ENCODE measurements at regions not wholly inside any gene's neighbourhood (a gene's known extent, or its start where the extent isn't known, plus 50 kb on each side); places are given as distances from the start of the nearest gene placed in this dataset.
"Not testable (repeated sequence)": the region's sequence is repeated elsewhere in the genome, so short reads cannot be mapped to it uniquely, and the experiment has no call there.

- DNase-seq, result no peak
These were observed 51.3 kb upstream of the EGFL6 start for GRCh38 chrX:13518126-13518525.

DNA sequence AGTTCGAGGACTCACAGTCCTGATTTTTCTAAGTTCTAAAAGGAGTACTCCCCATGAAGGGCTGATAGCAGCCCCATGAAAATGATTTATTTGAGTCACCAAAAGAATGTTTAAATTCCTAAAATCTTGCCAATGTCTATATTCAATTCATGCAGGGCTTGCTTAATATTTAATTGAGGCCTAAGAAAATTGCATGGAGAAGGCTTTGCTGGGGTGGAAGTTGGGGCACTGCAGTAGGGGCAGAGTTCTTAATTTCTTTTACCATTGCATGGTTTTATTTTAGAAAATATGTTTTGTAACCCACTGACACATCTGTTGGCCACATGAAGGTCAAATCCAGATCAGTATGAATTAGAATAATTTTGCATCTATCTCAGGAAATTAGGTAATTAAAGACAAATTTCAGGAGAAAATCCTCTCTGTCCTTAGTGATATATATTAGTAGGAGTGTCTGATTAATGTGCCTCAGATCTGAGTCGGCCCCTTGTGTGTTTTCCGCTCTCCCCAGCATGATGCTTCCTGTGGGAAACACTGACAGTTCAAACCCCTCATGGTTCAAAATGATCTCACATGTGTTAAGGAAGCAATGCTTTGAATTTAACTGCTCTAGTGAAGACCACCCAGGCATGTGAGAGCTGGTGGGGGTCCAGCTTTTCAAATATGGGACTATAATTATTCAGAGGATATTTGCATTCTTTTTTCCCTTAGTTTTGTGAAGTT, 54.0 kb upstream of the EGFL6 start:
- DNase-seq, result no peak

DNA sequence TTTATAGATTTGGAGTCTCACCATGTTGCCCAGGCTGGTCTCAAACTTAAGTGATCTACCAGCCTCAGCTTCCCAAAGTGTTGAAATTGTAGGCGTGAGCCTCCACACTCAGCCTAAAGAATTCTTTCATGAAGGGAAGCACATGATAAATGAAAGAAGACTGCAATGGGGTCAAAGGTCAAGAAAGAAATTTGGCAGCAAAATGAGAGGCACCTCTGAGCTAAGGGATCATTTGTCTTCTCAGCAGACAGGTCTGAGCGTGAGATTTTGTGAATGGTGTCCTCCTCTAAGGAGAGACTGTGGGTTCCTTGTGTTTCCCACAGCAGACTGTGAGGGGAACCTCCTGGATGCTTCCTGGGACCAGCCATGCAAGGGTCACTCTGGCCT, 57.5 kb upstream of the EGFL6 start:
- no peak for DNase-seq

GRCh38 chrX:13511241-13511943, 58.0 kb upstream of the EGFL6 start:
- no peak for DNase-seq

DNA sequence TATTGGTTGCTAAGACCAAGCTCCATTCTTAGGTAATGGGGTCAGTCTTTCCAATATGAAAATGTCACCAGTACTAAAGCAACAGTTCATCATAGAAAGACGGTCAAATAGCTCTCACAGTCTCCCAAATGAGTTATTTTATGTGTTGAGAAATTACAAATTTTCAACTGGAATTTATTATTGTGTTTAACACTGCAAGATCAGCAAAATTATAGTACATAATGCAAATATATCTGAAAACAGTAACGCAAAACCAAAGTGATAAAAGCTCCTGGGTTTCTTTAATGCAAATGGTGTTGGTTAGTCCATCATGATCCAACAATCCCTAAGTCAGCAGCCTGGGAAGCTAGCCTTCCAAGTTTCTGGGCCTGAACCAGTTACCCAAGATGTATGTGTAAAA, 61.5 kb upstream of the EGFL6 start:
- DNase-seq, result no peak

- peak; percentile 23 to 41 for DNase-seq
These were observed 62.8 kb upstream of the EGFL6 start for GRCh38 chrX:13506574-13506973.

DNA sequence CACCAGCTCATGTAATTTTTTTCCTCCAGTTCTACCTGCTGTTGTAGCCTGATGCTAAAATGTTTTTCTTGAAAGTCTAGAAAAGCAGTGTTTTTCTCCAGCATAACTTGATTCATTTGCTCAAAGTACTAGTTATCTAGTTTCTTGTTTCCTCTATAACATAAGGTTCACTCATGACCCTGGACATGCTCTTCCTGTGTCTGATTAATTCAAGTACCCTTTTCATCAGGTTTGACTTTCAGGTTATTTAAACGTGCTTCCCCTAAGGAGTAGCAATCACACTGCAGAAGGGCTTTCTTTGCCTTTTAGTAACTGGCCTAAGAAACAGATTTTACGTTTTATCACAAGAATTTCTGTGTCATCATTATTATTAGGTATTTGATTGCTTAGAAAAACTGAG, 66.8 kb upstream of the EGFL6 start:
- DNase-seq, result no peak

DNA sequence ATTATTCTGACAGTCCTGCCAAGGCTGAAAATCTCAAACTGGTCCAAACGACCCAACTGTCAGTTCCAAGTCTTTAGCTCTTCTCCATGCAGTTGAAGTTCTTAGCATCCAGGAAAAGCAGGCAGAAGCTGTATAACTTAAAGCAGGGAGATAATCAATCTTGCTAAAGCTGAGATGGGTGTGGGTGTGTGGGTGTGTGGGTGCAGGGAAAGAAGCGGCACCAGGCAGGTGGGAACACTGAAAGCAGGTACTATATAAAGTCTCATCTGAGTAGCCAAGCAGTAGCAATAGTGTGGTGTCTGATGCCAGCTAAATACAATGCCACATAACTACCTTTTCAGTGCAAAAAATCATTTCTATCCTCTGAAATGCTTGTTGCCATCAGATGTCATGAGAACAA, 69.7 kb upstream of the EGFL6 start:
- no peak for DNase-seq

DNA sequence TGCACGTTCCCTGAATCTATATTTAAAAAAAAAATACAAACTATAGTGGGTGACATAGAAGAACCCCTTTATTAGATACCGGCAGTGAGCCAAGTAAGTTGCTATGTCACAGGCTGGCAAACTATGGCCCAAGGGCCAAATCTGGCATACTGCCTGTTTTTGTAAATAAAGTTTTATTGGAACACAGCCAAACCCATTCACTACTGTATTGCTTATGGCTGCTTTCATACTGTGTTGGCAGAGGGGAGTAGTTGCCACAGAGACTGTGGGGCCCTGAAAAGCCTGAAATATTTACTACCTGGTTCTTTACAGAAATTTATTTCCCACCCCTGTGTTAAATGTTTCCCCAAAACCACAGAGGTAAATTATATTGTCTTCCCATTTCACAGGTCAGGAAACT, 71.2 kb upstream of the EGFL6 start:
- DNase-seq, result no peak

DNA sequence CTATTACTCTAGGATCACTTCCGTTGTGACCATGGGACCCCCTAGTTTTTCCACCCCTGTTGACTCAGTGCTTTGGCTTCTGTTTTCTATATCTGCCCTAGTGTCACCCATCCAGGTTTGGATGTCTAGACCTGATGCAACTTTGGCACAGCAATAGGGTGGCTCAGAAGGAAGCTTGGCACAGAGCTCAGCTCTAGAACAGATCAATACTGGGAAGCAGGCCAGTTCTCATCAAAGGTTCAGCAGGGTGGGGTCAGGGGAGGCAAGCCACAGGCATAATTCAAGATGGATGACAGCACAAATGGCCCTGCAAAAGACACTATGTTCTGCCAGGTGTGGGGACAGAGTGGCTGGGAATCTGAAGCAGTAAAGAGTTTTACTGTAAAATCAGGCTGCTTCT, 74.2 kb upstream of the EGFL6 start:
- no peak for DNase-seq

GRCh38 chrX:13494562-13494961, 74.8 kb upstream of the EGFL6 start:
- no peak for DNase-seq

DNA sequence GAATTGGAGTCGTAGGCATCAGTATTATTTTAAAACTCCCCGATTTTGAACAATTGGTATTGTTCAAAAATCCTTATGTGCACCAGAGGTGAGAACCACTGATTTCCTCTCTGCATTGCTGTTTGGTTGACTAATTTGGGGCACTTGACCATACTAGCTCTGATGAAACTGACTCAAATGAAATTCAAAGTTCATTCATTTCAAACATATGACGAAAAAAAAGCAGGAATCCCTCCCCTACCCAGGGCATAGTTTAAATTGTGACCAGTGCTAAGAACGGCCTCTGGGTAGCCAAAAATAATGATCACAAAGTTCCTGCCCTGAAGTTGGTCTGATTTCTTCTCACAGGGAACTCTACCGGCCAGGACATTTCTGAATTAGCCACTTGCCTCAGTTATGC, 75.7 kb upstream of the EGFL6 start:
- DNase-seq, result no peak

DNA sequence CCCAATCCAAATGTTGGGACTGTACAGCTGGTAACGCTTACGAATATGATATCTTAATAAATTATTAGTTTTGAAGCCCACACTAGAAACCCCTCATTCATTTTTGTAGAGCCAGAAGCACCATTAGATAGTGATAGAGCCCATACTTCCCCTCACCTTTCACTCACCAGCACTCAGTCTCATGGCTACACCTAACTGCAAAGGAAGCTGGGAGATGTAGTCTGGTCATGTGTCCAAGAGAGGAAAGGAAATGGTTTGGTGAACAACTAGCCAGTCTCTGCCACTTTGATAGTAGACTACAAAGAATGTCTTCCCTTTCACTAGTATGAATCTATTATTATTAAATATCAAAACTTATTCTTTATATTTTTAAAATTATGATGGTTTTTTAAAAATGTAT, 77.1 kb upstream of the EGFL6 start:
- DNase-seq, result no peak

- no peak for DNase-seq
These were observed 78.3 kb upstream of the EGFL6 start for GRCh38 chrX:13491061-13491460.

DNA sequence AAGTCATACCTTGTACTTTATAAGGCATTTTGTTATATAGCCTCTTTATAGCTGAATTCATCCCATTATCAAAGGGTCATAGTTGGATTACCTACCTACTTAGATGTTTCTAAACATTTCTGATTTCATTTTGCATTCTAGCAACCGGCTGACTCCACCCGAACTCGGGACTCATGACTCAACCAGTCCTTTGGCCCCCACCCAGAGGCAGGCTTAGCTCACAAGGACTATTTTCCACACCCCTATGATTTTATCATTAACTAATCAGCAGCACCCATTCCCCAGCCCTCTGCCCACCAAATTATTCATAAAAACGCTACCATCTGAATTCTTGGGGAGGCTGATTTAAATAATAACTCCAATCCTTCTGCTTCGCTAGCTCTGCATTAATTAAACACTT, 79.9 kb upstream of the EGFL6 start:
- no peak for DNase-seq

DNA sequence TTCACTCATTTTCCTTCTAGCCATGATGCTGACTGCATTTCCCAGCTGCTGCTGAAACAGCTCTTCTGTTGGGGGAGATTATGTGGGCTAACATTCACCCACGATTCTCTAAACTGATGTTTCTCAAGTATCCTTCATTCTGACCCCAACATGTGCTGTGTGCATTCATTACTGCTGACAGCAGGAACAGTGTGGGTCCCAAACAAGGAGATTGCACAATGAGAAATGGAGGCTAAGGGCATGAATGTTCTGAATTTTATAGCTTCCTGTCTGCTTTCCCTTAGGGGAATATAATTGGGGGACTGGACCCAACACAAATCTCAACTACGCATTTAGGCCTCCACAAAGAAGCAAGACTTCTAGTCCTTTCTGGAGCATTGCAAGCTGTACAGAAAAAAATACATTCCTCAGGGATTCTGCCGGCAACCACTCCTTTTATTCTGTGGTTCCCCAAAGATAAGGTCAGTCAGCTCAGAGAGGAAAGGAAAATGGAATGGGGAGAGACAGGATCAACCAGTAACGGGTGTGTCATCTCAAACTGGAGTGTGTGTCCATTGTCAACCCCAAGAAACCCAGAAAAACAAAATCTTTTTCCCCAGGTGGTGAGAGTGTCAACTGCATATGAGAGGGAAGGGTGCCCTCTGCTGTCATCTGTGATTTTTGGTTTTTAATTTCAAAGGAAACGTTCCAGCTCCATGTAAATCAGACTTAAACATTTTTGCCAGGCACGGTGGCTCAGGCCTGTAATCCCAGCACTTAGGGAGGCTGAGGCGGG, 81.5 kb upstream of the EGFL6 start:
- DNase-seq, result peak; percentile 35 to 51

GRCh38 chrX:13485167-13485566, 84.2 kb upstream of the EGFL6 start:
- no peak for DNase-seq

- DNase-seq, result no peak
These were observed 85.6 kb upstream of the EGFL6 start for GRCh38 chrX:13483773-13484172.

- DNase-seq, result no peak
These were observed 86.5 kb upstream of the EGFL6 start for GRCh38 chrX:13482746-13483541.

- DNase-seq, result not testable (repeated sequence)
These were observed 88.6 kb upstream of the EGFL6 start for GRCh38 chrX:13480780-13481179.

DNA sequence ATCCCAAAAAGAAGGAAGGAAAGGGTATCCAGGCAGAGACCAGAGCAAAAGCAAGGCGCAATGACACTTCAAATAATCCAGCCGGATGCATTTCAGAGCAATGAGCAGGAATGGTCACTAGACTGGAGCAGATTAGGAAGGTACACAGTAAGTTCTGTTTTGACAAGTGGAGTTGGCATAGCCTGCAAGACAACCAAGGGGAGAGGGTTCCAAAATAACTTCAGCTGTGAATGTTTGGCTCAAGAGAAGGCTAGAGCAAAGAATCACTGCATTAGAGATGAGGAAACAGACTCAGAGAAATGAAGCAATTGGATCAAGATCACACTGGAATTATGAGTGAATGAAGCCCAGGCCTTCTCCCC, 90.0 kb upstream of the EGFL6 start:
- DNase-seq, result no peak

GRCh38 chrX:13478740-13479451, 90.5 kb upstream of the EGFL6 start:
- DNase-seq, result no peak

- DNase-seq, result no peak
These were observed 93.0 kb upstream of the EGFL6 start for GRCh38 chrX:13476384-13476783.

Measured in Kasumi-1 (cell line).